ENCODE measurements at regions not wholly inside any gene's neighbourhood (a gene's known extent, or its start where the extent isn't known, plus 50 kb on each side); places are given as distances from the start of the nearest gene placed in this dataset.

- DNase-seq (peak; percentile 60 to 70), ATAC-seq (peak; percentile 91)
- H3K27me3 Mint-ChIP-seq: no peaks in the 10 kb centered on the region
- H3K4me1 Mint-ChIP-seq: peaks cover 17% of the 10 kb centered on the region
- peak overlapping the region; percentile 84 to 85 for H3K4me3 Mint-ChIP-seq
- H3K9me3 Mint-ChIP-seq: no peaks in the 10 kb centered on the region
- H3K27ac Mint-ChIP-seq: peak overlapping the region; percentile 96 to 98
These were observed 1395.8 kb downstream of the EFNB2 start for GRCh38 chr13:105139380-105140285.

DNA sequence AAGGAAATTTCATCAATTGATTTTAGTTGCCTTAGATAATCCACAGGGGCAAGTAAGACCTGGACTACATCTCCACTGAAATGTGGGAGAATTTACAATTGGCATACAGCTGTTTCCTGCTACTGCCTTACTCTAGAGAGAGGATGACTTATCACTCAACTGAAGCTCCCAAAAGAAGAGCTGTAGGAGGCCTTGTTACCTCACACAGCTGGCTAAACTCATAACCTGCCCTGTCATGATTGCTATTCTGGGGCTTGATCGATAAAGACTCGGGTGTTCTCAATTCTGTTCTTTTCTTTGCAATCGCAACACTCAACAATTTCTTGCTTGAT, 1396.4 kb downstream of the EFNB2 start:
- H3K27me3 Mint-ChIP-seq: no peaks in the 10 kb centered on the region

GRCh38 chr13:105135852-105136615, 1399.4 kb downstream of the EFNB2 start:
- peaks cover 17% of the 10 kb centered on the region for H3K4me1 Mint-ChIP-seq

More for the DNA sequence above, 1396.4 kb downstream of the EFNB2 start:
- Mint-ChIP-seq H3K9me3 (no peaks in the 10 kb centered on the region), H3K4me3 (peak overlapping the region; percentile 84 to 85), H3K4me1 (peaks cover 17% of the 10 kb centered on the region), H3K27ac (peak overlapping the region; percentile 96 to 98)
- ATAC-seq (peak; percentile 27), DNase-seq (no peak)

GRCh38 chr13:105127732-105128131, 1407.7 kb downstream of the EFNB2 start:
- no peak overlapping the region for H3K4me3 Mint-ChIP-seq
- no peaks in the 10 kb centered on the region for H3K4me1 Mint-ChIP-seq
- DNase-seq (no peak), ATAC-seq (no peak)
- H3K27ac Mint-ChIP-seq: no peak overlapping the region
- H3K9me3 Mint-ChIP-seq: no peaks in the 10 kb centered on the region
- no peaks in the 10 kb centered on the region for H3K27me3 Mint-ChIP-seq

More at GRCh38 chr13:105135852-105136615, 1399.4 kb downstream of the EFNB2 start:
- ATAC-seq (no peak), DNase-seq (no peak)
- Mint-ChIP-seq H3K27me3 (no peaks in the 10 kb centered on the region), H3K4me3 (no peak overlapping the region), H3K9me3 (no peaks in the 10 kb centered on the region), H3K27ac (no peak overlapping the region)

GRCh38 chr13:105121221-105121620, 1414.2 kb downstream of the EFNB2 start:
- Mint-ChIP-seq H3K27me3 (no peaks in the 10 kb centered on the region), H3K9me3 (no peaks in the 10 kb centered on the region), H3K4me1 (no peaks in the 10 kb centered on the region), H3K27ac (no peak overlapping the region), H3K4me3 (no peak overlapping the region)
- no peak for ATAC-seq
- no peak for DNase-seq

- no peak overlapping the region for H3K27ac Mint-ChIP-seq
- ATAC-seq: no peak
- no peaks in the 10 kb centered on the region for H3K27me3 Mint-ChIP-seq
These were observed 1417.0 kb downstream of the EFNB2 start for GRCh38 chr13:105118426-105118985.

DNA sequence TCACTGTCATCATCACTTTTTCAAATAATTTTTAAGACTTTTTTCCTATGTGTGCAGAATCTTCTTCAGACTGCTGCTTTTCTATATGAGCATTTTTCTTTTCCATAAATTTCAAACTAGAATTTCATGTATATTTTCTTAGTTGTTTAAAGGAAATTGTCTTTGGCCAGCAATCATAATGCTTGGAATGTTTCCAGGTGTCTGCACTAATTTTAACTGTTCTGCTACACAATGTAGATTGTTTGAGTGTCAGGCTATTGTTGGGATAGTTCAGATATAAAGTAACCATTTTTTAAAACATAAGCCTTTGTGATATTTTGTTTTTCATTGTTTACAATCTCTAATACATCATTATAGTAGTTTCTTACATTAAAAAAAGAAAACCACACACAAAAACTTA, 1418.5 kb downstream of the EFNB2 start:
- DNase-seq: no peak
- H3K27ac Mint-ChIP-seq: no peak overlapping the region
- no peak overlapping the region for H3K4me3 Mint-ChIP-seq
- peaks cover 0 to 10% of the 10 kb centered on the region in 2 donors for H3K9me3 Mint-ChIP-seq
- no peaks in the 10 kb centered on the region for H3K4me1 Mint-ChIP-seq
- no peaks in the 10 kb centered on the region for H3K27me3 Mint-ChIP-seq
- no peak for ATAC-seq

More at GRCh38 chr13:105118426-105118985, 1417.0 kb downstream of the EFNB2 start:
- Mint-ChIP-seq H3K9me3 (peaks cover 0 to 10% of the 10 kb centered on the region in 2 donors), H3K4me3 (no peak overlapping the region), H3K4me1 (no peaks in the 10 kb centered on the region)
- no peak for DNase-seq

GRCh38 chr13:105112561-105112960, 1422.9 kb downstream of the EFNB2 start:
- ATAC-seq (no peak), DNase-seq (no peak)
- H3K27me3 Mint-ChIP-seq: no peaks in the 10 kb centered on the region
- H3K4me3 Mint-ChIP-seq: no peak overlapping the region
- H3K27ac Mint-ChIP-seq: no peak overlapping the region
- peaks cover 0 to 10% of the 10 kb centered on the region in 2 donors for H3K9me3 Mint-ChIP-seq
- H3K4me1 Mint-ChIP-seq: no peaks in the 10 kb centered on the region

- Mint-ChIP-seq H3K27ac (no peak overlapping the region), H3K9me3 (no peaks in the 10 kb centered on the region), H3K4me1 (no peaks in the 10 kb centered on the region), H3K27me3 (no peaks in the 10 kb centered on the region), H3K4me3 (no peak overlapping the region)
- no peak for ATAC-seq
- no peak for DNase-seq
These were observed 1427.7 kb downstream of the EFNB2 start for GRCh38 chr13:105107781-105108180.

DNA sequence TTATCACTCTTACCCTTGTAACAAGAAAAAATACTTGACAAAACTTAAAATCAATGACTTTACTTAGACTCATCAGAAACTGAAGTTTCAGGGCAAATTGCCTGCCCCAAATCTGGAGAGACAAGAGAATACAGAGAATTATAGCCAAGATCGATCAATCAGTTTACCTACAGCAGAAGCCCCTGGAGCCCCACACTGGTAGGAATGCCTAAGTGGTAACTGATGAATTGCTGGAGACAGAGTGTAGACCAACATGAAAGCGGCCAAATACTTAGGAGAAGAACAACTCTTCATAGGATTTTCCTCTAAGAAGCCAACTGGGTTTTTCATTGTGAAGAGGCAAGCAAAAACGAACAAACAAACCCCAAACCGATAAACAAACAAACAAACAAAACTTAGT, 1430.0 kb downstream of the EFNB2 start:
- H3K27me3 Mint-ChIP-seq: no peaks in the 10 kb centered on the region
- no peak for ATAC-seq

GRCh38 chr13:105097521-105097920, 1437.9 kb downstream of the EFNB2 start:
- Mint-ChIP-seq H3K9me3 (no peaks in the 10 kb centered on the region), H3K27ac (no peak overlapping the region), H3K4me1 (no peaks in the 10 kb centered on the region), H3K4me3 (no peak overlapping the region), H3K27me3 (no peaks in the 10 kb centered on the region)
- no peak for DNase-seq
- ATAC-seq: no peak

More for the DNA sequence above, 1430.0 kb downstream of the EFNB2 start:
- Mint-ChIP-seq H3K4me1 (no peaks in the 10 kb centered on the region), H3K27ac (no peak overlapping the region), H3K9me3 (no peaks in the 10 kb centered on the region), H3K4me3 (no peak overlapping the region)
- no peak for DNase-seq

DNA sequence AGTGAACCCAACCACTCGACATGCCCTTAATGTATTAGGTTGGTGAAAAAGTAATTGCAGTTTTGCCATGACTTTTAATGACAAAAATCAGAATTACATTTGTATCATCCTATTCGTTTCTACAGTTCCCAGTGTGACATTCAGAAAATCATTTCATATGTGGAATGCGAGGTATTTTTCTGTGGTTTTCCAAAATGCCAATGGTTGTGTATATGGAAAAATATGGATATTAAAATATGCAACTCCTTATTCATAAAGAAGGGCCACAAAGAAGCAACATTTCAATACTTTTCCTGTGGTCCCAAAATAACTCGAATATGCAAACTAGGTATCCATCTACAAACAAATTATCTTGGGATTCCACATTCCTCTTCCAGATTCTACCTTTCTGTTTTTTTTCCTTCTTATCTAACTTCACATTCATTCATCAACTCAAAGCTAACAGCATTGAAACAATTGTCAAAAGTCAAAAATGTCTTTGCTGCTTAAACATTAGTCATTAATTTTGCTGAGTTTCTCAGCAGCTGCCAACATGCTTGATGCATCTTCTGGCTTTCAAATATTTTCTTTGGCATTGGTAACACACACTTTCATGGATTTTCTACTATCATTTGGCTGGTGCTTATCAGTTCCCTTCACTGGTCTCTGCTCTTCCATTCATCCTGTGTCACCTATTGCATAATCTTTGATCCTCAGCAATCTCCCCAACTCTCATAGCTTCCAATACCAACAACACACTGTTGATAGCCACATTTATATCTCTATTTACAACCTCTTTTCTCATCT, 1445.4 kb downstream of the EFNB2 start:
- no peaks in the 10 kb centered on the region for H3K9me3 Mint-ChIP-seq
- no peak overlapping the region for H3K27ac Mint-ChIP-seq
- no peaks in the 10 kb centered on the region for H3K4me1 Mint-ChIP-seq
- H3K4me3 Mint-ChIP-seq: no peak overlapping the region
- no peaks in the 10 kb centered on the region for H3K27me3 Mint-ChIP-seq
- no peak for DNase-seq
- ATAC-seq: no peak

DNA sequence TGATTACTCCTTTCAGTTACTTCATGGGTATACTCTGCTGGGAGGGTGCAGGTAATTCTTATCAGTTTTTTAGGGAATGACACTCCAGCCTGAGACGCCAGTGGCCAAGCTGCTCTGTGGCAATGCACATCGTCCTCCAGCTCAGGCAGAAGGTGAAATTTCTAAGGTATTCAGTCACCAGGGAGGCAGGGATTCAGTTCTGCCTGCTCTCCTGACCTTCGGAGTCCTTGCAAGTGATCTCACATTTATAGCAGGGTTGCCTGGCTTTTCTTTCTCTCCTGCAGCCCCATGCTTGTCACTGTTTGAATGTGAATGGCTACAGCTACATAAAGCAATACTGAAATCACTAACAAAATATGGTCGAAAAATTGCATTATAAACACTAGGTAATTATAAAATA, 1447.5 kb downstream of the EFNB2 start:
- no peak overlapping the region for H3K27ac Mint-ChIP-seq
- ATAC-seq: no peak
- DNase-seq: no peak
- no peaks in the 10 kb centered on the region for H3K27me3 Mint-ChIP-seq
- no peaks in the 10 kb centered on the region for H3K9me3 Mint-ChIP-seq
- no peaks in the 10 kb centered on the region for H3K4me1 Mint-ChIP-seq
- no peak overlapping the region for H3K4me3 Mint-ChIP-seq

DNA sequence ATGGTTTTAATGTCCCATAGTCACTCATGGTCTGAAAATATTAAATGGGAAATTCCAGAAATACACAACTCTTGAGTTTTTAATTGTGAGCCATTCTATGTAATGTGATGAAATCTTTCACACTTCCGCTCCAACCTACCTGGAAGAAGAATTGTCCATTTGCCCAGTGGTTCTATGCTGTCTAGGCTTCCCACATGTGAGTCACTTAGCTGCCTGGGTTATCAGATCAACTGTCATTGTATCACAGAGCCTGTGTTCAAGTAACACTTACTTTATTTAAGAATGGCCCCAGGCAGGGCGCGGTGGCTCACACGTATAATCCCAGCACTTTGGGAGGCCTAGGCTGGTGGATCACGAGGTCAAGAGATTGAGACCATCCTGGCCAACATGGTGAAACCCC, 1450.5 kb downstream of the EFNB2 start:
- no peak for ATAC-seq
- Mint-ChIP-seq H3K27ac (no peak overlapping the region), H3K27me3 (no peaks in the 10 kb centered on the region), H3K4me3 (no peak overlapping the region), H3K9me3 (no peaks in the 10 kb centered on the region), H3K4me1 (no peaks in the 10 kb centered on the region)
- no peak for DNase-seq

GRCh38 chr13:105083992-105084391, 1451.5 kb downstream of the EFNB2 start:
- Mint-ChIP-seq H3K27me3 (no peaks in the 10 kb centered on the region), H3K4me3 (no peak overlapping the region), H3K27ac (no peak overlapping the region), H3K9me3 (no peaks in the 10 kb centered on the region), H3K4me1 (no peaks in the 10 kb centered on the region)
- ATAC-seq (no peak), DNase-seq (no peak)

Data from stimulated activated naive CD8-positive, alpha-beta T cell treated with anti-CD3 and anti-CD28 coated beads, Interleukin-15, amount 100 ng/mL, for 72 hours (primary cell).